WTC11 (cell line): ENCODE measurements at regions not wholly inside any gene's neighbourhood (a gene's known extent, or its start where the extent isn't known, plus 50 kb on each side); places are given as distances from the start of the nearest gene placed in this dataset.

Experiments used
- ATAC-seq: fragments of 200-7000 bp; cut with Tn5 transposase; 2 replicates; pipeline ENCODE4 v1.10.0; 2021; ENCODE audit warnings: mild to moderate bottlenecking, moderate library complexity
- CTCF ChIA-PET: fragments of 300-600 bp; sonication (Branson Sonifier 250); formaldehyde crosslinking; loops from one replicate; lab custom pipeline; 2021; ENCODE audit warnings: antibody characterized with exemption; lab: Charles Lee
- POLR2A ChIA-PET: fragments of 350-600 bp; sonication (Branson Sonifier 250); formaldehyde crosslinking; loops from one replicate; lab custom pipeline; 2021; ENCODE audit warnings: antibody characterized with exemption; lab: Charles Lee
- DNase-seq: peaks from one replicate; pipeline ENCODE4 v3.0.0; 2021; ENCODE audit warnings: low spot score
- H3K27ac Mint-ChIP-seq: 2 replicates; pipeline ENCODE4 v1.8.0; 2021; ENCODE audit warnings: mixed read lengths
- H3K27me3 Mint-ChIP-seq: 2 replicates; pipeline ENCODE4 v1.8.0; 2021; ENCODE audit warnings: low read depth, mild to moderate bottlenecking, moderate library complexity, mixed read lengths
- H3K36me3 Mint-ChIP-seq: 2 replicates; pipeline ENCODE4 v1.8.0; 2021; ENCODE audit warnings: mixed read lengths
- H3K4me1 Mint-ChIP-seq: 2 replicates; pipeline ENCODE4 v1.8.0; 2022; ENCODE audit warnings: mixed read lengths
- H3K4me3 Mint-ChIP-seq: 2 replicates; pipeline ENCODE4 v1.8.0; 2021; ENCODE audit warnings: mild to moderate bottlenecking, moderate library complexity, mixed read lengths
- H3K9me3 Mint-ChIP-seq: 2 replicates; pipeline ENCODE4 v1.8.0; 2021; ENCODE audit warnings: mixed read lengths
- ATF6 ChIP-seq: sonication (generic); formaldehyde crosslinking; IDR thresholded peaks from 2 replicates; pipeline ENCODE4 v1.8.1; 2023; ENCODE audit warnings: mild to moderate bottlenecking, missing genetic modification reagents
- CREM ChIP-seq: sonication (generic); formaldehyde crosslinking; IDR thresholded peaks from 2 replicates; pipeline ENCODE4 v1.8.1; 2022; ENCODE audit warnings: mild to moderate bottlenecking, missing genetic modification reagents, moderate library complexity
- ETV6 ChIP-seq: sonication (generic); formaldehyde crosslinking; IDR thresholded peaks from 2 replicates; pipeline ENCODE4 v1.8.1; 2022; ENCODE audit warnings: mild to moderate bottlenecking, missing genetic modification reagents
- FOXK1 ChIP-seq: sonication (generic); formaldehyde crosslinking; IDR thresholded peaks from 2 replicates; pipeline ENCODE4 v1.8.0; 2022; ENCODE audit warnings: mild to moderate bottlenecking, moderate library complexity, missing genetic modification reagents
- GABPB1 ChIP-seq: sonication (generic); formaldehyde crosslinking; IDR thresholded peaks from 2 replicates; pipeline ENCODE4 v1.8.1; 2023; ENCODE audit warnings: mild to moderate bottlenecking, missing genetic modification reagents
- HMGXB4 ChIP-seq: sonication (generic); formaldehyde crosslinking; IDR thresholded peaks from 2 replicates; pipeline ENCODE4 v1.8.1; 2023; ENCODE audit warnings: mild to moderate bottlenecking, moderate library complexity, missing genetic modification reagents
- KAT7 ChIP-seq: sonication (generic); formaldehyde crosslinking; IDR thresholded peaks from 2 replicates; pipeline ENCODE4 v1.8.1; 2023; ENCODE audit warnings: missing genetic modification reagents, mild to moderate bottlenecking, borderline replicate concordance
- MYBL2 ChIP-seq: sonication (generic); formaldehyde crosslinking; IDR thresholded peaks from 2 replicates; pipeline ENCODE4 v1.8.1; 2023; ENCODE audit warnings: mild to moderate bottlenecking, moderate library complexity, missing genetic modification reagents
- NFE2L1 ChIP-seq: sonication (generic); formaldehyde crosslinking; IDR thresholded peaks from 2 replicates; pipeline ENCODE4 v1.8.1; 2023; ENCODE audit warnings: missing genetic modification reagents
- OVOL2 ChIP-seq: fragments of 250-450 bp; sonication (Bioruptor Pico); IDR thresholded peaks from 2 replicates; pipeline ENCODE4 v1.9.0; 2021; ENCODE audit warnings: mild to moderate bottlenecking, borderline replicate concordance
- PRRX2 ChIP-seq: fragments of 250-450 bp; sonication (Bioruptor Pico); IDR thresholded peaks from 2 replicates; pipeline ENCODE4 v1.8.0; 2021; ENCODE audit warnings: mild to moderate bottlenecking
- RORB ChIP-seq: fragments of 250-450 bp; sonication (Bioruptor Pico); IDR thresholded peaks from 2 replicates; pipeline ENCODE4 v1.9.0; 2021; ENCODE audit warnings: mild to moderate bottlenecking
- SOX15 ChIP-seq: fragments of 250-450 bp; sonication (Bioruptor Pico); IDR thresholded peaks from 2 replicates; pipeline ENCODE4 v1.9.0; 2021; ENCODE audit warnings: mild to moderate bottlenecking
- TEAD4 ChIP-seq: sonication (generic); formaldehyde crosslinking; IDR thresholded peaks from 2 replicates; pipeline ENCODE4 v1.8.0; 2022; ENCODE audit warnings: mild to moderate bottlenecking, missing genetic modification reagents
- TP53 ChIP-seq: sonication (generic); formaldehyde crosslinking; IDR thresholded peaks from 2 replicates; pipeline ENCODE4 v1.8.1; 2023; ENCODE audit warnings: mild to moderate bottlenecking, missing genetic modification reagents
- ZBTB21 ChIP-seq: sonication (generic); formaldehyde crosslinking; IDR thresholded peaks from 2 replicates; pipeline ENCODE4 v1.8.1; 2023; ENCODE audit warnings: mild to moderate bottlenecking, missing genetic modification reagents, borderline replicate concordance
- ZNF121 ChIP-seq: sonication (generic); formaldehyde crosslinking; IDR thresholded peaks from 2 replicates; pipeline ENCODE4 v1.8.0; 2023; ENCODE audit warnings: missing genetic modification reagents
- ZNF263 ChIP-seq: sonication (generic); formaldehyde crosslinking; IDR thresholded peaks from 2 replicates; pipeline ENCODE4 v1.8.1; 2022; ENCODE audit warnings: low read depth, mild to moderate bottlenecking, moderate library complexity, missing genetic modification reagents
- ZNF317 ChIP-seq: sonication (generic); formaldehyde crosslinking; IDR thresholded peaks from 2 replicates; pipeline ENCODE4 v1.8.1; 2023; ENCODE audit warnings: low read depth, mild to moderate bottlenecking, moderate library complexity, missing genetic modification reagents, borderline replicate concordance
- ZNF396 ChIP-seq: fragments of 250-450 bp; sonication (Bioruptor Pico); IDR thresholded peaks from 2 replicates; pipeline ENCODE4 v1.8.0; 2021; ENCODE audit warnings: mild to moderate bottlenecking, moderate library complexity, borderline replicate concordance
- ZSCAN18 ChIP-seq: fragments of 250-450 bp; sonication (Bioruptor Pico); IDR thresholded peaks from 2 replicates; pipeline ENCODE4 v2.1.2; 2022; ENCODE audit warnings: mild to moderate bottlenecking, moderate library complexity
- TF ChIP-seq, protein P1 (sequence below): sonication (generic); formaldehyde crosslinking; IDR thresholded peaks from 2 replicates; pipeline ENCODE4 v1.8.1; 2023; ENCODE audit warnings: mild to moderate bottlenecking, missing genetic modification reagents, moderate library complexity
- TF ChIP-seq, protein P2 (sequence below): sonication (generic); formaldehyde crosslinking; IDR thresholded peaks from 2 replicates; pipeline ENCODE4 v1.8.0; 2022; ENCODE audit warnings: mild to moderate bottlenecking, missing genetic modification reagents

- Mint-ChIP-seq H3K27ac (no peak overlapping the region), H3K4me1 (0 out of 2 replicates have a peak, but pooled peaks cover 3% of the 10 kb centered on the region), H3K4me3 (no peak overlapping the region), H3K36me3 (no peaks in the 10 kb centered on the region)
- no peak for DNase-seq
- ChIA-PET CTCF (no interaction called here), POLR2A (no interaction called here)
- no peak for ATAC-seq
- TF ChIP-seq TEAD4 (CRISPR knock-in tag) = no peak
- no peak for TF ChIP-seq ZNF317 (CRISPR knock-in tag)
- TF ChIP-seq ZNF121 (CRISPR knock-in tag) = no peak
- TF ChIP-seq FOXK1 (CRISPR knock-in tag) = no peak
- TF ChIP-seq TP53 (CRISPR knock-in tag) = no peak
- TF ChIP-seq SOX15 (CRISPR knock-in tag) = no peak
- no peak for TF ChIP-seq CREM
- TF ChIP-seq ZSCAN18 = no peak
- no peak for TF ChIP-seq KAT7 (CRISPR knock-in tag)
- TF ChIP-seq RORB = no peak
- no peak for TF ChIP-seq ATF6 (CRISPR knock-in tag)
- TF ChIP-seq ZBTB21 (CRISPR knock-in tag) = no peak
- no peak for TF ChIP-seq PRRX2 (CRISPR knock-in tag)
- TF ChIP-seq, all 79 proteins: peak for 0
- no peaks in the 10 kb centered on the region for H3K9me3 Mint-ChIP-seq
- H3K27me3 Mint-ChIP-seq = no peaks in the 10 kb centered on the region
These were observed 622.2 kb downstream of the BRD1 start for GRCh38 chr22:49205483-49205800.

GRCh38 chr22:49204599-49205482 lies 622.8 kb downstream of the BRD1 start:
- Mint-ChIP-seq H3K4me3 (no peak overlapping the region), H3K4me1 (0 out of 2 replicates have a peak, but pooled peaks cover 3% of the 10 kb centered on the region), H3K9me3 (no peaks in the 10 kb centered on the region), H3K27ac (no peak overlapping the region), H3K27me3 (no peaks in the 10 kb centered on the region), H3K36me3 (no peaks in the 10 kb centered on the region)
- DNase-seq = peak; percentile 3
- ChIA-PET CTCF (interaction anchor here (3.2 kb wide), 1 partner anchor 100 kb away, joined by 10 read pairs; no protein-coding TSS in a partner anchor), POLR2A (no interaction called here)
- ATAC-seq = no peak
- TF ChIP-seq HMGXB4 (no peak), OVOL2 (CRISPR knock-in tag) (no peak), MYBL2 (CRISPR knock-in tag) (no peak), GABPB1 (no peak), TP53 (CRISPR knock-in tag) (no peak), ZNF396 (CRISPR knock-in tag) (no peak), TEAD4 (CRISPR knock-in tag) (no peak), NFE2L1 (CRISPR knock-in tag) (no peak), ZBTB21 (CRISPR knock-in tag) (no peak), ETV6 (CRISPR knock-in tag) (no peak), ZNF263 (CRISPR knock-in tag) (no peak)
- TF ChIP-seq, protein P1, sequence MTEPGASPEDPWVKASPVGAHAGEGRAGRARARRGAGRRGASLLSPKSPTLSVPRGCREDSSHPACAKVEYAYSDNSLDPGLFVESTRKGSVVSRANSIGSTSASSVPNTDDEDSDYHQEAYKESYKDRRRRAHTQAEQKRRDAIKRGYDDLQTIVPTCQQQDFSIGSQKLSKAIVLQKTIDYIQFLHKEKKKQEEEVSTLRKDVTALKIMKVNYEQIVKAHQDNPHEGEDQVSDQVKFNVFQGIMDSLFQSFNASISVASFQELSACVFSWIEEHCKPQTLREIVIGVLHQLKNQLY = no peak
- TF ChIP-seq, protein P2, sequence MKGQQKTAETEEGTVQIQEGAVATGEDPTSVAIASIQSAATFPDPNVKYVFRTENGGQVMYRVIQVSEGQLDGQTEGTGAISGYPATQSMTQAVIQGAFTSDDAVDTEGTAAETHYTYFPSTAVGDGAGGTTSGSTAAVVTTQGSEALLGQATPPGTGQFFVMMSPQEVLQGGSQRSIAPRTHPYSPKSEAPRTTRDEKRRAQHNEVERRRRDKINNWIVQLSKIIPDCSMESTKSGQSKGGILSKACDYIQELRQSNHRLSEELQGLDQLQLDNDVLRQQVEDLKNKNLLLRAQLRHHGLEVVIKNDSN (CRISPR knock-in tag) = no peak
